GM12878 (cell line): ENCODE measurements at regions not wholly inside any gene's neighbourhood (a gene's known extent, or its start where the extent isn't known, plus 50 kb on each side); places are given as distances from the start of the nearest gene placed in this dataset.

Experiments used
- CTCF ChIP-seq, 3 experiments: IDR thresholded peaks in 2 of 3; conservative IDR thresholded peaks in 1 of 3; 2 replicates each; pipeline ENCODE4 v1.5.1; 2011; ENCODE audit warnings: low read depth in 3 of 3, low read length in 3 of 3, mild to moderate bottlenecking in 3 of 3, control low read depth in 2 of 3, moderate library complexity in 2 of 3, inconsistent platforms in 1 of 3, mixed read lengths in 1 of 3; ENCODE audit not compliant: control insufficient read depth in 2 of 3, insufficient read depth in 1 of 3; ENCODE audit errors: extremely low read depth in 1 of 3
- FOXM1 ChIP-seq: IDR thresholded peaks from 2 replicates; pipeline ENCODE4 v1.6.1; 2012; ENCODE audit warnings: low read depth, mild to moderate bottlenecking, inconsistent platforms, low read length, moderate library complexity
- GABPA ChIP-seq: IDR thresholded peaks from 2 replicates; pipeline ENCODE4 v1.6.1; 2014; ENCODE audit warnings: antibody characterized with exemption, low read depth, mild to moderate bottlenecking, inconsistent platforms
- HDAC2 ChIP-seq: fragments of 200-600 bp; sonication (generic); IDR thresholded peaks from 2 replicates; pipeline ENCODE4 v1.6.1; 2017
- NFYB ChIP-seq: IDR thresholded peaks from 2 replicates; pipeline ENCODE4 v1.6.1; 2011; ENCODE audit warnings: low read depth, mild to moderate bottlenecking, low read length, improper control_type of control experiment, moderate library complexity; ENCODE audit not compliant: insufficient read depth
- RAD21 ChIP-seq: IDR thresholded peaks from 2 replicates; pipeline ENCODE4 v1.6.1; 2011; ENCODE audit warnings: mild to moderate bottlenecking, low read depth, low read length, moderate library complexity; ENCODE audit not compliant: insufficient read depth
- SMARCA5 ChIP-seq: fragments of 450-650 bp; IDR thresholded peaks from 2 replicates; pipeline ENCODE4 v1.6.1; 2017; ENCODE audit warnings: mild to moderate bottlenecking
- SREBF2 ChIP-seq: IDR thresholded peaks from 2 replicates; pipeline ENCODE4 v1.6.1; 2012; ENCODE audit warnings: mild to moderate bottlenecking, low read length
- STAT1 ChIP-seq: fragments of 450-650 bp; conservative IDR thresholded peaks from 2 replicates; pipeline ENCODE4 v1.6.1; 2014; ENCODE audit warnings: antibody characterized with exemption, mild to moderate bottlenecking
- TAF1 ChIP-seq: IDR thresholded peaks from 2 replicates; pipeline ENCODE4 v1.6.1; 2011; ENCODE audit warnings: mild to moderate bottlenecking, low read depth, low read length, borderline replicate concordance
- ZNF384 ChIP-seq: IDR thresholded peaks from 2 replicates; pipeline ENCODE4 v1.6.1; 2012; ENCODE audit warnings: low read depth, mild to moderate bottlenecking, low read length, improper control_type of control experiment, borderline replicate concordance

GRCh38 chr12:58712976-58713375 is 207.3 kb downstream of the LRIG3 start:
- no peak for TF ChIP-seq CTCF (IDR thresholded peaks at IDR 0.05 in 2 of 3, conservative IDR thresholded peaks at IDR 0.05 in 1 of 3; ENCODE audit: control insufficient read depth in 2 of 3, extremely low read depth in 1 of 3, insufficient read depth in 1 of 3, low read depth in 3 of 3, low read length in 3 of 3)
- no peak for TF ChIP-seq NFYB
- TF ChIP-seq ZNF384: no peak
- no peak for TF ChIP-seq SMARCA5
- TF ChIP-seq GABPA: no peak
- no peak for TF ChIP-seq STAT1
- TF ChIP-seq SREBF2: no peak
- TF ChIP-seq FOXM1: no peak
- no peak for TF ChIP-seq TAF1
- TF ChIP-seq HDAC2: no peak
- TF ChIP-seq RAD21: no peak
